DOHH2 (cell line): ENCODE measurements at regions not wholly inside any gene's neighbourhood (a gene's known extent, or its start where the extent isn't known, plus 50 kb on each side); places are given as distances from the start of the nearest gene placed in this dataset.

Experiments
- H3F3A ChIP-seq: fragments of 200-600 bp; sonication (generic), shearing (Covaris generic); 2 replicates; pipeline ENCODE4 v1.6.0; 2016; ENCODE audit warnings: antibody characterized with exemption, mild to moderate bottlenecking; ENCODE audit not compliant: control insufficient read depth, insufficient read depth
- H3K27ac ChIP-seq: fragments of 200-600 bp; sonication (generic); 2 replicates; pipeline ENCODE4 v1.5.1; 2014; ENCODE audit warnings: low read depth, mild to moderate bottlenecking, low read length, moderate library complexity
- H3K27me3 ChIP-seq: fragments of 200-600 bp; sonication (generic); 2 replicates; pipeline ENCODE4 v1.6.1; 2014; ENCODE audit warnings: mild to moderate bottlenecking, low read length, mixed read lengths; ENCODE audit not compliant: control insufficient read depth
- H3K36me3 ChIP-seq: fragments of 200-600 bp; sonication (generic); 2 replicates; pipeline ENCODE4 v1.6.1; 2014; ENCODE audit warnings: mild to moderate bottlenecking, low read length, moderate library complexity, mixed read lengths; ENCODE audit not compliant: control insufficient read depth
- H3K4me1 ChIP-seq: fragments of 200-600 bp; sonication (generic); 2 replicates; pipeline ENCODE4 v1.6.1; 2014; ENCODE audit warnings: mild to moderate bottlenecking, low read length, mixed read lengths; ENCODE audit not compliant: control insufficient read depth
- H3K4me2 ChIP-seq: fragments of 200-600 bp; sonication (generic); 2 replicates; pipeline ENCODE4 v1.6.0; 2014; ENCODE audit warnings: mild to moderate bottlenecking, low read length, moderate library complexity
- H3K4me3 ChIP-seq: fragments of 200-600 bp; sonication (generic); 2 replicates; pipeline ENCODE4 v1.5.1; 2014; ENCODE audit warnings: mild to moderate bottlenecking, low read length, mixed read lengths
- H3K79me2 ChIP-seq: fragments of 200-600 bp; sonication (generic); 2 replicates; pipeline ENCODE4 v1.6.1; 2014; ENCODE audit warnings: mild to moderate bottlenecking, low read length, mixed read lengths; ENCODE audit not compliant: control insufficient read depth
- H3K9me2 ChIP-seq: fragments of 200-600 bp; sonication (generic); replicated peaks from 2 replicates; pipeline ENCODE4 v1.6.1; 2014; ENCODE audit warnings: mild to moderate bottlenecking, low read length, mixed read lengths; ENCODE audit not compliant: control insufficient read depth
- H3K9me3 ChIP-seq: fragments of 200-600 bp; sonication (generic); 2 replicates; pipeline ENCODE4 v1.6.1; 2014; ENCODE audit warnings: antibody characterized with exemption, low read length, mixed read lengths; ENCODE audit not compliant: control insufficient read depth, insufficient read depth
- H4K20me1 ChIP-seq: fragments of 200-600 bp; sonication (generic); 2 replicates; pipeline ENCODE4 v1.6.0; 2014; ENCODE audit warnings: low read depth, mild to moderate bottlenecking, antibody characterized with exemption, low read length, moderate library complexity; ENCODE audit not compliant: control insufficient read depth, insufficient read depth
- CTCF ChIP-seq: fragments of 200-600 bp; sonication (generic); IDR thresholded peaks from one replicate; pipeline ENCODE4 v1.5.1; 2014; ENCODE audit warnings: antibody characterized with exemption, mild to moderate bottlenecking, low read depth, low read length; ENCODE audit not compliant: poor library complexity, severe bottlenecking
- EZH2phosphoT487 ChIP-seq: fragments of 200-600 bp; sonication (generic); IDR thresholded peaks from 2 replicates; pipeline ENCODE4 v1.6.1; 2017; ENCODE audit warnings: borderline replicate concordance, mild to moderate bottlenecking, antibody characterized with exemption, low read length, moderate library complexity, mixed read lengths

- Histone ChIP-seq H3K36me3 (no peaks in the 10 kb centered on the region), H3K4me3 (no peak overlapping the region), H3F3A (no peaks in the 10 kb centered on the region), H3K27me3 (peaks cover 23% of the 10 kb centered on the region), H3K79me2 (no peaks in the 10 kb centered on the region), H3K27ac (no peak overlapping the region), H3K4me1 (no peaks in the 10 kb centered on the region), H3K9me2 (no peaks in the 10 kb centered on the region), H3K9me3 (no peaks in the 10 kb centered on the region), H3K4me2 (no peak overlapping the region), H4K20me1 (no peaks in the 10 kb centered on the region)
- TF ChIP-seq EZH2phosphoT487 (no peak), CTCF (no peak)
These were observed 72.9 kb upstream of the GTSF1L start for GRCh38 chr20:43799741-43800140.

GRCh38 chr20:43799150-43799711 is 72.4 kb upstream of the GTSF1L start:
- Histone ChIP-seq H3F3A (no peaks in the 10 kb centered on the region), H3K9me2 (no peaks in the 10 kb centered on the region), H3K79me2 (no peaks in the 10 kb centered on the region), H3K27ac (no peak overlapping the region), H3K4me2 (no peak overlapping the region), H4K20me1 (no peaks in the 10 kb centered on the region), H3K4me3 (no peak overlapping the region), H3K9me3 (no peaks in the 10 kb centered on the region), H3K36me3 (no peaks in the 10 kb centered on the region), H3K4me1 (no peaks in the 10 kb centered on the region), H3K27me3 (peaks cover 23% of the 10 kb centered on the region)
- TF ChIP-seq CTCF (no peak), EZH2phosphoT487 (no peak)

- no peak overlapping the region for H3K4me3 ChIP-seq
- peaks cover 23% of the 10 kb centered on the region for H3K27me3 ChIP-seq
- H3K9me3 ChIP-seq: no peaks in the 10 kb centered on the region
- H3K79me2 ChIP-seq: no peaks in the 10 kb centered on the region
- TF ChIP-seq CTCF (no peak), EZH2phosphoT487 (no peak)
- H3K36me3 ChIP-seq: no peaks in the 10 kb centered on the region
- no peaks in the 10 kb centered on the region for H3K4me1 ChIP-seq
- no peaks in the 10 kb centered on the region for H4K20me1 ChIP-seq
- no peaks in the 10 kb centered on the region for H3F3A ChIP-seq
- no peak overlapping the region for H3K27ac ChIP-seq
- H3K9me2 ChIP-seq: no peaks in the 10 kb centered on the region
- H3K4me2 ChIP-seq: no peak overlapping the region
These were observed 71.7 kb upstream of the GTSF1L start for GRCh38 chr20:43798291-43799149.
